AG09319 (cell line): ENCODE measurements at regions not wholly inside any gene's neighbourhood (a gene's known extent, or its start where the extent isn't known, plus 50 kb on each side); places are given as distances from the start of the nearest gene placed in this dataset.

Experiments used
- DNase-seq: peaks from one replicate; pipeline ENCODE4 v3.0.0-alpha.2; 2010; ENCODE audit warnings: low read depth; ENCODE audit errors: extremely low read depth
- CTCF ChIP-seq: IDR thresholded peaks from 2 replicates; pipeline ENCODE4 v1.5.1; 2011; ENCODE audit warnings: low read depth, mild to moderate bottlenecking, inconsistent platforms, low read length, moderate library complexity

GRCh38 chr9:4370501-4370900 is 70.6 kb upstream of the GLIS3 start:
- DNase-seq: no peak
- no peak for TF ChIP-seq CTCF

- DNase-seq: no peak
- TF ChIP-seq CTCF: peak; percentile 75
These were observed 66.9 kb upstream of the GLIS3 start for GRCh38 chr9:4366591-4367330.

- DNase-seq: no peak
These were observed 65.2 kb upstream of the GLIS3 start for GRCh38 chr9:4365055-4365454.

GRCh38 chr9:4362281-4362680 is 62.4 kb upstream of the GLIS3 start:
- TF ChIP-seq CTCF: no peak
- DNase-seq: no peak

More at GRCh38 chr9:4365055-4365454, 65.2 kb upstream of the GLIS3 start:
- no peak for TF ChIP-seq CTCF

GRCh38 chr9:4359016-4359415 is 59.1 kb upstream of the GLIS3 start:
- no peak for DNase-seq
- TF ChIP-seq CTCF: no peak

GRCh38 chr9:4357929-4358328 is 58.1 kb upstream of the GLIS3 start:
- no peak for DNase-seq
- no peak for TF ChIP-seq CTCF

GRCh38 chr9:4356306-4356705 is 56.4 kb upstream of the GLIS3 start:
- no peak for TF ChIP-seq CTCF
- no peak for DNase-seq
